Immature natural killer cell (primary cell): ENCODE measurements at regions not wholly inside any gene's neighbourhood (a gene's known extent, or its start where the extent isn't known, plus 50 kb on each side); places are given as distances from the start of the nearest gene placed in this dataset.

Source experiments
- DNase-seq, 3 donors: peaks; one replicate each; pipeline ENCODE4 v3.0.0; 2022; ENCODE audit warnings: mixed read lengths in 1 of 3
- H3K27ac Mint-ChIP-seq, 6 donors: one replicate each; pipeline ENCODE4 v1.8.0; 2020; ENCODE audit warnings: mixed read lengths in 6 of 6, mild to moderate bottlenecking in 5 of 6, inconsistent platforms in 4 of 6, moderate library complexity in 3 of 6
- H3K27me3 Mint-ChIP-seq, 3 donors: one replicate each; pipeline ENCODE4 v1.8.0; 2020 to 2021; ENCODE audit warnings: low read depth in 3 of 3, mild to moderate bottlenecking in 3 of 3, mixed read lengths in 3 of 3, moderate library complexity in 3 of 3, inconsistent platforms in 1 of 3
- H3K36me3 Mint-ChIP-seq, 3 donors: one replicate each; pipeline ENCODE4 v1.8.0; 2020; ENCODE audit warnings: mixed read lengths in 3 of 3, inconsistent platforms in 2 of 3, mild to moderate bottlenecking in 2 of 3
- H3K4me1 Mint-ChIP-seq, 2 donors: one replicate each; pipeline ENCODE4 v1.8.0; 2020; ENCODE audit warnings: inconsistent platforms in 2 of 2, mild to moderate bottlenecking in 2 of 2, mixed read lengths in 2 of 2, moderate library complexity in 1 of 2
- H3K4me3 Mint-ChIP-seq, 5 donors: one replicate each; pipeline ENCODE4 v1.8.0; 2020; ENCODE audit warnings: mild to moderate bottlenecking in 5 of 5, mixed read lengths in 5 of 5, inconsistent platforms in 3 of 5, moderate library complexity in 3 of 5
- H3K9me3 Mint-ChIP-seq, 6 donors: one replicate each; pipeline ENCODE4 v1.8.0; 2020; ENCODE audit warnings: mild to moderate bottlenecking in 6 of 6, mixed read lengths in 6 of 6, inconsistent platforms in 4 of 6, moderate library complexity in 3 of 6

DNA sequence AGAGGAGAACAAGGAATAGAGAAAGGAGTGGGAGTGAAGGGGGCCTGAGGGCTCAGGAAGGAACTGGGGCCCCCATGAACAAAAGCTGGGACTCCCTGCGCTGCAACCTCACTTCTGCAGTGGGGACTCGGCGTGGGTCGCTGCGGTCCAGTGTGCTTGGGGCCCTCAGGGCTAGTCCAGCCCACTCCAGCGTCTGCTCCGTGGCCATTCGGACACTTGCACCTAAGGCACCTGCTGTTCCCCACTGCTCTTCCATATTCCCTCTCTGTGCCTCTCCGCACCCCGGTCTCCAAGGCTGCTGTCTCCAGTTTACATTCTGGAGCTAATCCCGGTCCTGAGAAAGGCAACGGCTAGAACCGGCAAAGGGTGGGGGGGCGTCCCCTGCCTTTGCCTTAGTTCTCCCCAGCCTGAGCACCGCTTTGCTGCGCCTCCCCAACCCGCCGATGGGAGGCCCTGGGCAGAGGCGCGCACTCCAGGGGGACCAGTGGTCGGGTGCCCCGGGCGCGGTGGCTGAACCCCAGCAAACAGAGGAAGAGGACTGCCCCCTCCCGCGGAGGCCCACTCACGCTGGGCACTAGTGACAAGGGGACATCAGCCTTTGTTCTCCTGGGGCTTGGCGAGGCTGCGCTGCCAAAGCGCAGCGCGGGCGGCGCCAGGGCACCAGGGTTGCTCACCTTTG, 327.7 kb upstream of the F9 start:
- peaks cover 0 to 2% (median 0%) of the 10 kb centered on the region in 6 donors for H3K9me3 Mint-ChIP-seq
- H3K4me1 Mint-ChIP-seq: peaks cover 3 to 6% of the 10 kb centered on the region in 2 donors
- H3K27me3 Mint-ChIP-seq: peaks cover 10 to 22% (median 19%) of the 10 kb centered on the region in 3 donors
- H3K36me3 Mint-ChIP-seq: no peaks in the 10 kb centered on the region
- peak overlapping the region in 3 of 5 donors; percentile 38 to 63 (median 54) for H3K4me3 Mint-ChIP-seq
- no peak overlapping the region for H3K27ac Mint-ChIP-seq
- DNase-seq: no peak

DNA sequence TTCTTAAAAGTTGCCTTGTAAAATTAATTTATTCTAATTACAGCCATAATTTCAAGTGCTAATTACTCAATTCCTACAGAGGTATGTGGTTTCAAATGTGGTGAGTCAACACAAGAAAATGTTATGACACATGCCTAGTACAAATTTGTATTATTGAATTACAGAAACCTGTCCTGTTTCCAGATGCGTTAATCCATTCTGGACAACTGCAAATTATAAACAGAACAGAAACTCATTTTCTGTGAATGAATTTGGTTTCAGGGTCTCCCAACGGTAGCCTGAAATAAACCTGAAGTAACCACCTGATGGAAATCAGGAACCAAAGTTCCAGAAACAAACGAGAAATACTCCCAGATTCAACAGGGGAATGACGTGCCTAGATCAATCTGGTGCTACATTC, 328.6 kb upstream of the F9 start:
- no peaks in the 10 kb centered on the region for H3K36me3 Mint-ChIP-seq
- H3K4me3 Mint-ChIP-seq: no peak overlapping the region
- no peak overlapping the region for H3K27ac Mint-ChIP-seq
- peaks cover 15 to 24% (median 20%) of the 10 kb centered on the region in 3 donors for H3K27me3 Mint-ChIP-seq
- H3K9me3 Mint-ChIP-seq: peaks cover 0 to 2% (median 0%) of the 10 kb centered on the region in 6 donors
- peaks cover 3 to 6% of the 10 kb centered on the region in 2 donors for H3K4me1 Mint-ChIP-seq
- no peak for DNase-seq

DNA sequence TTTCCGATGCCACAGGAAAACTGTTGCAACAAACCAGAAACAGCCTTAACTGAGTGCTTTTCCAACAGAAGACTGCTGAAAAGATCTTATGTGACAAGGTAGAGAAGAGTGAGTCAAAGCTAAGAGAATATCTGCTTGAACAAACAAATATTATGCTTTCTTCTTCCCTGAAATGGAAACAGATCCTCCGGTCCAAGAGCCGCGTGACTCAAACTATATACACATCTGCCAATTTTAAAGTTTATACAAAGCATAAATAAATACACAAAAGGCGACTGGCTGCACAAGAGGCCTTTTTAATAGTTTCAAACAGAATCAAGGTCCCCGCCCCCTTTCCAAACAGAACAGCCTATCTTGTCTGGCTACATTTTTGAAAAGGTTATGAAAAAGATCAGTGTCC, 329.7 kb upstream of the F9 start:
- Mint-ChIP-seq H3K4me3 (no peak overlapping the region), H3K36me3 (no peaks in the 10 kb centered on the region), H3K4me1 (peaks cover 3 to 5% of the 10 kb centered on the region in 2 donors), H3K27me3 (peaks cover 14 to 24% (median 17%) of the 10 kb centered on the region in 3 donors), H3K27ac (no peak overlapping the region), H3K9me3 (peaks cover 0 to 6% (median 0%) of the 10 kb centered on the region in 6 donors)
- DNase-seq: no peak

DNA sequence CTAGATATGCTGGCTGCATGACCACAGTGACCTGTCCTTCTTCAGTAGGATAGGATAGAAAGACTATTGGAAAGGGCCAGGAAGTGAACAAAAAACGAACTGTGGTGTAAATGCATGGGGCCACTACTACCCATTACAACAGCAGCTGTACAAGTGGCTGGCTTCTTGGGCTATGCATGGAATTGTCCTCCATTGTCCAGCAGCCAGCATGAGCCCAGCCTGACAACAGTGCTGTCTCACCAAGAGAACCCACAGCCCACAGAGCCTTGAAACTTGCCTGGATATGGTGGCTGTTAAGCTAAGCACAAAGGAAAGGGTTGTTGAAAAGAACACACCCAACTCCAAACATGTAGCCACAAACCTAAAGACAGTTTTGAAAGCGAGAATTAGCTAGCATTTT, 330.2 kb upstream of the F9 start:
- H3K27ac Mint-ChIP-seq: no peak overlapping the region
- peaks cover 12 to 23% (median 17%) of the 10 kb centered on the region in 3 donors for H3K27me3 Mint-ChIP-seq
- H3K4me1 Mint-ChIP-seq: peaks cover 0 to under 1% of the 10 kb centered on the region in 2 donors
- DNase-seq: no peak
- H3K36me3 Mint-ChIP-seq: no peaks in the 10 kb centered on the region
- no peak overlapping the region for H3K4me3 Mint-ChIP-seq
- H3K9me3 Mint-ChIP-seq: peaks cover 0 to 6% (median 0%) of the 10 kb centered on the region in 6 donors

DNA sequence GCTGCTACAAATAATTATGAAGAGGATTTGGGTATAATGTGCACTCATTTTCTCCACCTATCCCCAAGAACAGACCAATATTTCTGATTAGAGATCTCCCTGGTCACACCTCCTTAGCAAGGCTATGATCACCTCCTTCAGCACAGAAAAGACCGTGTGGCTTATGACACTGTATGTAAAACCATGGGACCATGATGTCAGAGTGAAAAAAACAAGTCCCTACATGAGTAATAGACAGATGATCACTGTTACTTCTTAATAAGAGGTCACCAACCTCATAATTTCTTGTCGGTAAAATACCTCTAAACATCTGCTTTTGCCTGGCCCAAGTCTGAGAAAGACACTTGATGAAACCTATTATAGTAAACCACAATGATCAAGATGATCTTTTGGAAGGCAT, 330.6 kb upstream of the F9 start:
- DNase-seq: no peak
- no peak overlapping the region for H3K4me3 Mint-ChIP-seq
- H3K27ac Mint-ChIP-seq: no peak overlapping the region
- peaks cover 0 to 6% (median 0%) of the 10 kb centered on the region in 6 donors for H3K9me3 Mint-ChIP-seq
- peaks cover 12 to 23% (median 16%) of the 10 kb centered on the region in 3 donors for H3K27me3 Mint-ChIP-seq
- H3K4me1 Mint-ChIP-seq: peaks cover 0 to 3% of the 10 kb centered on the region in 2 donors
- no peaks in the 10 kb centered on the region for H3K36me3 Mint-ChIP-seq

DNA sequence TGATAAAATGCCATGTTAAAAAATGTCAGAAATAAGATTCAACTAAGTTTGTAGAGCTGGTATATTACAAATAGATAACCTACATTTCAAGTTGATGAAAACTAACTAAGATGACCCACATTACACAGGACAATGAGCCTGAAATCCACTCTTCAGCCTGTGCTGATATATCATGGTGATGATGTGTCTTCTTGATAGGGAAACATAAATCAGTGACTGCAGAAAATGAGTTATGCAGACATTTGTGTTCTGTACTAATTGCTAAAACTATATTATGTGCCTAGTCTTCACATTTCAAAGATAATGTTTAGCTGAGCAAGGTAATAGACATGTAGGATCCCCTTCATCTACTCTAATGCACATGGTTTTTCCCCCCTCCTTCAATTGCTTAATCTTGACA, 331.6 kb upstream of the F9 start:
- Mint-ChIP-seq H3K9me3 (peaks cover 0 to 4% (median 0%) of the 10 kb centered on the region in 6 donors), H3K27me3 (peaks cover 14 to 21% (median 18%) of the 10 kb centered on the region in 3 donors), H3K4me3 (no peak overlapping the region), H3K27ac (no peak overlapping the region), H3K4me1 (peaks cover 0 to 3% of the 10 kb centered on the region in 2 donors), H3K36me3 (no peaks in the 10 kb centered on the region)
- no peak for DNase-seq

DNA sequence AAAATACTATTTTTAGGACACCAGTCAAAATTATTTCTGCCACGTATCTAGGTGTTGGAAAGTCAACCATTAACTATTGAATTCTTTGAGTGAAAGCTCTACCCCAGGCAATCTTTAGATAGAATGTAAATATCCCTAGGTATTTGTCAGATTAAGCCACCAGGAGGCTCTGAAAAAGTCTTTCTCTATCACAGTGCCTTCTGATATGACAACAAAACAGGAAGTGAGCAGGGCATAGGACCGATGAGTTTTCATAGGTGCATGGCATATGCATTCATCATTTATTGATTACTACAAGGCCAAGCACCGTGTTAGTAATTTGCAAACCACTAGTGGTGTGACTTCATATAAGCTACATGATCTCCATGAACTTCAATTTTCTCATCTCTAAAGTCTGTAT, 333.6 kb upstream of the F9 start:
- Mint-ChIP-seq H3K27me3 (peaks cover 12 to 25% (median 15%) of the 10 kb centered on the region in 3 donors), H3K27ac (no peak overlapping the region), H3K36me3 (no peaks in the 10 kb centered on the region), H3K4me3 (no peak overlapping the region), H3K9me3 (peaks cover 0 to 4% (median 0%) of the 10 kb centered on the region in 6 donors), H3K4me1 (peaks cover 0 to 3% of the 10 kb centered on the region in 2 donors)
- DNase-seq: no peak

DNA sequence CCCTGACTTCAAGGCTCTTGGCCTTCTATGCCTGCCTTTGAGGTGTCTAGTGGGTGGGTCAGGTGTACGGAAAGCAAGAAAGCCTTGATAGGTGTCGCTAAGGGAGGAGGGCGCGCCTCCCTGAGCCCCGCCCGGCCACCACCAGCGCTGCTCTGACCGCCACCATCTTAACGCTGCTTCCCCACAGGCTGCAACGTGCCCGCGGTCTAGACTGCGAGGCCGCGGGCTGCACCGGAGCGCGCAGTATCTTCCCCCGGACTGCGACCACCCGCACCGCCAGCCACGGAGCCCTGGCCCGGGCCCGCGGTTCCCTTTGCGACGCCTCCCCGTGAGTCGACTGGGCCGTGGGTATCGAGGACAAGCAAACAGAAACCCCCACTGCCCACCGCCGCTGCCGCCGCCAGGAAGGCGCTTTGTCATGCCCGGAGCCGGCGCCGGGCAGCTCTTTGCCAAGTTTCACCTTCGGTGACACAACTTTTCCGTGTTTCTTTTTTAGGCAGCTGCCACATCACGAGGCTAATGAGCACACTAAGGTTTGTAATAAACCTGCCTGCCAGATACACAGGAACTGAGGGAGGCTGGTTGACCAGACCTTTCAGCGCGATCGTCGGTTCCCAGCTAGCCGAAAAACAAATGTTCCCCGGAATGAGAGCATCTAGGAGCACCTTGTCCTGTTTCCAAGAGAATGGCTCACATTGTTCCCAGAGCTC, 335.8 kb upstream of the F9 start:
- H3K27ac Mint-ChIP-seq: no peak overlapping the region
- no peak for DNase-seq
- H3K27me3 Mint-ChIP-seq: peaks cover 8 to 25% (median 15%) of the 10 kb centered on the region in 3 donors
- H3K4me1 Mint-ChIP-seq: peaks cover 0 to 3% of the 10 kb centered on the region in 2 donors
- H3K4me3 Mint-ChIP-seq: peak overlapping the region; percentile 1 to 56 (median 44)
- no peaks in the 10 kb centered on the region for H3K36me3 Mint-ChIP-seq
- H3K9me3 Mint-ChIP-seq: peaks cover 0 to 4% (median 0%) of the 10 kb centered on the region in 6 donors

DNA sequence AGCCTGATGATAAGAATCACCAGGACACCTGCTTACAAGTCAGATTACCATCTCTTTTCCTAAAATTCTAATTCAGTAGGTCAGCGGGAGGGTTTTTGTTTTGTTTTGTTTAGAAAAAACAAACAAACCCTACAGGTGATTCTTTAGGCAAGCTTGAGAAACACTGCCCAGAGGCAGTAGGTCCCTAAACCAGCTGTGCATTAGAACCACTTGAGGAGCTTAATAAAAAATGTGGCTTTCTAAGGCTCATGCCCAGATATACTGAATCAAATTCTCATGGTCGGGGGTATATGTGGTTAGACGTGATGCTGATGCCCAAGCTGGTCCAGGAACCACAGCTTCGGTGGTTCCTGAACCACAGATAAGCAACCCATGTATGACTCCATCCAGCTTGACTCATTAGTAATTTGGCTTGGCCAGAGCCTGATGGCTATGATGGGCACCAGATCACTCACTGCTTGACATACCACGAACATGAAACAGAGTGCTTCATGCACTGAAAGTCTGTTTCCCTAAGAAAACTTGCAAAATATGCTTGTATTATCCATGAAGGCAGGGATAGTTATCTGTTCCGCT, 338.1 kb upstream of the F9 start:
- H3K4me3 Mint-ChIP-seq: no peak overlapping the region
- H3K36me3 Mint-ChIP-seq: no peaks in the 10 kb centered on the region
- peaks cover 0 to 3% of the 10 kb centered on the region in 2 donors for H3K4me1 Mint-ChIP-seq
- no peak overlapping the region for H3K27ac Mint-ChIP-seq
- DNase-seq: no peak
- H3K27me3 Mint-ChIP-seq: peaks cover 6 to 17% (median 10%) of the 10 kb centered on the region in 3 donors
- peaks cover 0 to 4% (median 0%) of the 10 kb centered on the region in 6 donors for H3K9me3 Mint-ChIP-seq

DNA sequence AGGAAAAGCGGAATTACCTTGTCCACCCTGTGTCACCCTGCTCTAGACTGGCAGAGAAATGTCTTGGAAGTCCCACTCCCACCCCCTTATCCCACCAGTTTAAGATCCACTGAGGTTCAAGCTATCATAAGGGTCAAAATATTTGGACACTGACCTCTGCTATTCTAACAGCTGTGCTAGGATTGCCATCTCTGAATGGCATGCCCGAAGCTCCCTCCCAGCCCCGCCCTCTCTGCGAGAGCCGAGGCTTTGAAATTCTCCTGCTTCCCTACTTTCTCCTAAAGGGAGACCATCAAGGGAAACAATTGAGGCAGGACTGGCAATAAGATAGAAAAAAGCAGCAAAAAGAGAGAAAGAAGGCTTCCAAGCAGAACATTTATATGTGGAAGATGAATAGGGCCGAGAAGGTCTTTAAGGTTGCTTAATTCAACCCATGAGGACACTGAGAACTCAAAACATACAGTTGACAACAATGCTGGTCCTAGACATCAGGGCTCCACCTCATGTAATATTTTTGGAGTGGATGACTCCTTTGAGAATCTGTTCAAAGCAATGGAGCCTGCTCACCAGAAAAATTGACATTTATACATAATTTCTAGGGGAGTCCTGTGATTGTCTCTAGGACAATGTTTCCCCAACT, 338.7 kb upstream of the F9 start:
- Mint-ChIP-seq H3K9me3 (peaks cover 0 to 4% (median 0%) of the 10 kb centered on the region in 6 donors), H3K27ac (no peak overlapping the region), H3K27me3 (peaks cover 4 to 15% (median 7%) of the 10 kb centered on the region in 3 donors), H3K4me3 (no peak overlapping the region), H3K4me1 (peaks cover 0 to 3% of the 10 kb centered on the region in 2 donors), H3K36me3 (no peaks in the 10 kb centered on the region)
- DNase-seq: no peak

DNA sequence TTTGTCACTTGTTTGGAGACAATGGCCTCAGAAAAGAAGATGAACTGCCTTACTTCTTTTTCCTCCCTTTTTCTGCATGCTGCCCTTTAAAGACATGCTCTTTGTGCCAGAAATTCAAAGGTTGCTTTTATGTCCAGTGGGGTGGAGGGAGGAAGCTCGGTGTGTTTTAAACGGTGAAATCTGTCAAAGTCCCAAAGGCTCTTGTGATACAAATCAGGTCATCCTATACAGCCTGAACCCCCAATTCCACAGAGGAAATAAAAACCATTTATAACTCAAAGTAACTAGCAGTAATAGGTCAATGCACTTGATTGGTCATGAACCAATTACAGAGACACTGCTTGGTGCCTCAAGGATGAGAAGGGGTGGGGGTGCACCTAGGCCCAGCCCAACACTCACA, 339.3 kb upstream of the F9 start:
- Mint-ChIP-seq H3K27me3 (peaks cover 4 to 16% (median 7%) of the 10 kb centered on the region in 3 donors), H3K36me3 (no peaks in the 10 kb centered on the region), H3K27ac (no peak overlapping the region), H3K4me3 (no peak overlapping the region), H3K9me3 (peaks cover 0 to 4% (median 0%) of the 10 kb centered on the region in 6 donors), H3K4me1 (peaks cover 0 to 3% of the 10 kb centered on the region in 2 donors)
- DNase-seq: no peak

DNA sequence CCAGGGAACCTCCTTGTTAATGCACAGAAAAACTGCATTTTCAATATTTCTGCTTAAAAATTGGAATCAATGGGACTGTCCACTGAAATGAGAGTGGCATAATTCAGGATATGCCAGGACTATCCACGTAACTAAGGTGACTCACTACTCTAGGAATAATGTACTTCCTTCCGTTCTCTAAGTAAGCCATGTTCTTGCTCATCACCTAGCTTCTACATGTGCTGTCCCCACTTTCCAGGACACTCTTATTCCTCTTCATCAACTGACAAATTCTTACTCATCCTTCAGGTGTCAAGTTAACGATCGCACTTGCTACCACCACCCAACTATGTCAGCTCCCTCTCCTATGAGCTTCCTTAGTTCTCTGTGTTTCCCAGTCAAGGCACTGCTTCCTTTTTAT, 342.8 kb upstream of the F9 start:
- no peaks in the 10 kb centered on the region for H3K36me3 Mint-ChIP-seq
- H3K27ac Mint-ChIP-seq: no peak overlapping the region
- no peak for DNase-seq
- no peaks in the 10 kb centered on the region for H3K4me1 Mint-ChIP-seq
- H3K4me3 Mint-ChIP-seq: no peak overlapping the region
- peaks cover 0 to 9% (median 0%) of the 10 kb centered on the region in 3 donors for H3K27me3 Mint-ChIP-seq
- no peaks in the 10 kb centered on the region for H3K9me3 Mint-ChIP-seq

DNA sequence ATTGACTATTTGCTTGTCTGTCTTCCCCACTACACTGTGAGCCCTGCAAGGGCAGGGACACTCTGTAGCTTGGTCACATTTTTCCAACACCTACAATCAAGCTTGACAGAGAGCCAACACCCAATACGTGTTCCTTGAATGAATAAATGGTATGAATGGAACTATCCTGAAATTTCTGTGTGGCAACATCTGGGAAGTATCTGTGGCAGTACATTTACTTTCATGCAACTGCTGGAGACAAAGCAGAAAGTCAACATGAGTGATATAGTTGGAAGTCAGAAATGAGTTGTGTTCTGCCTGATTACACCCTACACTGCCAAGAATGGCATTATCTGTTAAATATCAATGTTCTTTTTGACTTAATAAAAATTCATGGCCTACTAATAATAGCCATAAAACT, 343.5 kb upstream of the F9 start:
- Mint-ChIP-seq H3K4me3 (no peak overlapping the region), H3K27ac (no peak overlapping the region), H3K27me3 (peaks cover 0 to 7% (median 0%) of the 10 kb centered on the region in 3 donors), H3K4me1 (no peaks in the 10 kb centered on the region), H3K9me3 (peaks cover 0 to 1% (median 0%) of the 10 kb centered on the region in 6 donors), H3K36me3 (no peaks in the 10 kb centered on the region)
- no peak for DNase-seq
